ENCODE measurements at regions not wholly inside any gene's neighbourhood (a gene's known extent, or its start where the extent isn't known, plus 50 kb on each side); places are given as distances from the start of the nearest gene placed in this dataset.

- no peak for DNase-seq (ENCODE audit: extremely low spot score)
- peaks cover 7 to 45% (median 35%) of the 10 kb centered on the region in 4 donors for H3K4me1 ChIP-seq
- H3K9me3 ChIP-seq = no peaks in the 10 kb centered on the region
- intact Hi-C loops (cut with DNase I) = no loop called here
- H3K27me3 ChIP-seq = no peaks in the 10 kb centered on the region
- no peak overlapping the region for H3K27ac ChIP-seq (replicated peaks in 1 of 4)
- H3K36me3 ChIP-seq = no peaks in the 10 kb centered on the region
- H3K4me3 ChIP-seq = no peak overlapping the region
- TF ChIP-seq CTCF (IDR thresholded peaks at IDR 0.05) (no peak), POLR2AphosphoS5 (IDR thresholded peaks at IDR 0.05) (no peak), POLR2A (IDR thresholded peaks at IDR 0.05; ENCODE audit: low read depth) (no peak), EP300 (IDR thresholded peaks at IDR 0.05) (no peak)
Measured at GRCh38 chr2:37477921-37478320, 133.5 kb downstream of the QPCT start.

- no CpG with 5 or more reads among the region's 2 CpGs for WGBS
- Histone ChIP-seq H3K27ac (replicated peaks in 1 of 4) (no peak overlapping the region), H3K27me3 (no peaks in the 10 kb centered on the region), H3K4me1 (peaks cover 6 to 17% (median 11%) of the 10 kb centered on the region in 4 donors), H3K36me3 (no peaks in the 10 kb centered on the region), H3K9me3 (no peaks in the 10 kb centered on the region), H3K4me3 (no peak overlapping the region)
- DNase-seq (ENCODE audit: extremely low spot score) = no peak
- intact Hi-C loops (cut with DNase I) = no loop called here
- no peak for TF ChIP-seq POLR2AphosphoS5 (IDR thresholded peaks at IDR 0.05)
- TF ChIP-seq POLR2A (IDR thresholded peaks at IDR 0.05; ENCODE audit: low read depth) = no peak
- TF ChIP-seq EP300 (IDR thresholded peaks at IDR 0.05) = no peak
- TF ChIP-seq CTCF (IDR thresholded peaks at IDR 0.05) = no peak
Measured at GRCh38 chr2:37481244-37481643, 136.8 kb downstream of the QPCT start.

GRCh38 chr2:37489041-37489456, 144.6 kb downstream of the QPCT start:
- TF ChIP-seq POLR2AphosphoS5 (IDR thresholded peaks at IDR 0.05) (no peak), POLR2A (IDR thresholded peaks at IDR 0.05; ENCODE audit: low read depth) (no peak), EP300 (IDR thresholded peaks at IDR 0.05) (no peak), CTCF (IDR thresholded peaks at IDR 0.05) (no peak)
- 66% methylated on average over 6 of the region's 6 CpGs for WGBS
- intact Hi-C loops (cut with DNase I) = no loop called here
- Histone ChIP-seq H3K4me3 (no peak overlapping the region), H3K9me3 (no peaks in the 10 kb centered on the region), H3K4me1 (no peaks in the 10 kb centered on the region), H3K36me3 (no peaks in the 10 kb centered on the region), H3K27me3 (no peaks in the 10 kb centered on the region), H3K27ac (replicated peaks in 1 of 4) (no peak overlapping the region)
- no peak for DNase-seq (ENCODE audit: extremely low spot score)

GRCh38 chr2:37489536-37489935, 145.1 kb downstream of the QPCT start:
- intact Hi-C loops (cut with DNase I) = no loop called here
- 58% methylated on average over 1 of the region's 1 CpG for WGBS
- H3K27me3 ChIP-seq = no peaks in the 10 kb centered on the region
- no peak for TF ChIP-seq EP300 (IDR thresholded peaks at IDR 0.05)
- TF ChIP-seq POLR2AphosphoS5 (IDR thresholded peaks at IDR 0.05) = no peak
- TF ChIP-seq POLR2A (IDR thresholded peaks at IDR 0.05; ENCODE audit: low read depth) = no peak
- DNase-seq (ENCODE audit: extremely low spot score) = no peak
- H3K4me3 ChIP-seq = no peak overlapping the region
- no peaks in the 10 kb centered on the region for H3K4me1 ChIP-seq
- no peaks in the 10 kb centered on the region for H3K9me3 ChIP-seq
- no peak overlapping the region for H3K27ac ChIP-seq (replicated peaks in 1 of 4)
- no peaks in the 10 kb centered on the region for H3K36me3 ChIP-seq

GRCh38 chr2:37493425-37493824, 149.0 kb downstream of the QPCT start:
- Histone ChIP-seq H3K36me3 (no peaks in the 10 kb centered on the region), H3K4me3 (no peak overlapping the region), H3K4me1 (no peaks in the 10 kb centered on the region), H3K27ac (replicated peaks in 1 of 4) (no peak overlapping the region), H3K27me3 (no peaks in the 10 kb centered on the region), H3K9me3 (no peaks in the 10 kb centered on the region)
- intact Hi-C loops (cut with DNase I) = no loop called here
- WGBS = 96% methylated on average over 3 of the region's 3 CpGs
- TF ChIP-seq POLR2A (IDR thresholded peaks at IDR 0.05; ENCODE audit: low read depth) (no peak), CTCF (IDR thresholded peaks at IDR 0.05) (no peak), POLR2AphosphoS5 (IDR thresholded peaks at IDR 0.05) (no peak), EP300 (IDR thresholded peaks at IDR 0.05) (no peak)
- DNase-seq (ENCODE audit: extremely low spot score) = no peak

All from esophagus muscularis mucosa (tissue), 4 donors.